HEK293 (cell line): ENCODE measurements at regions not wholly inside any gene's neighbourhood (a gene's known extent, or its start where the extent isn't known, plus 50 kb on each side); places are given as distances from the start of the nearest gene placed in this dataset.

ENCODE experiments used
- CTCF ChIA-PET: fragments of 350-600 bp; formaldehyde crosslinking; extraction: SDS; loops from one replicate; lab custom pipeline; 2021; ENCODE audit warnings: antibody characterized with exemption; lab: Yijun Ruan, JAX
- POLR2A ChIA-PET: fragments of 300-600 bp; formaldehyde crosslinking; extraction: SDS; loops from one replicate; lab custom pipeline; 2020; ENCODE audit warnings: antibody characterized with exemption, inconsistent platforms; lab: Yijun Ruan, JAX
- H3K27ac ChIP-seq: fragments of 200-500 bp; sonication (Bioruptor generic); 2 replicates; pipeline ENCODE4 v1.5.1; 2014; ENCODE audit warnings: low read depth, low read length, control low read depth, inconsistent platforms; ENCODE audit errors: extremely low read depth
- H3K36me3 ChIP-seq, 2 experiments: fragments of 200-500 bp in 1 of 2; sonication (Bioruptor generic) in 1 of 2; 1 replicate in 1 of 2; 2 replicates in 1 of 2; pipeline ENCODE4 v1.5.1; 2014 to 2017; ENCODE audit warnings: inconsistent platforms in 2 of 2, low read length in 2 of 2; ENCODE audit not compliant: control insufficient read depth in 2 of 2, insufficient read depth in 1 of 2
- H3K4me1 ChIP-seq: fragments of 200-500 bp; sonication (Bioruptor generic); 2 replicates; pipeline ENCODE4 v1.5.1; 2014; ENCODE audit warnings: mild to moderate bottlenecking, low read length, inconsistent platforms; ENCODE audit not compliant: control insufficient read depth, insufficient read depth
- H3K4me3 ChIP-seq: 2 replicates; pipeline ENCODE4 v1.5.1; 2011; ENCODE audit warnings: low read depth, mild to moderate bottlenecking, control low read depth, low read length, moderate library complexity
- H3K9me3 ChIP-seq: fragments of 200-500 bp; sonication (Bioruptor generic); 2 replicates; pipeline ENCODE4 v1.5.1; 2014; ENCODE audit warnings: low read depth, low read length, inconsistent platforms; ENCODE audit not compliant: control insufficient read depth, insufficient read depth
- HOXD13 ChIP-seq: sonication (generic); formaldehyde crosslinking; IDR thresholded peaks from 2 replicates; pipeline ENCODE4 v1.8.0; 2022; ENCODE audit warnings: missing genetic modification reagents, borderline replicate concordance
- PRDM6 ChIP-seq: fragments of 450-650 bp; formaldehyde crosslinking; IDR thresholded peaks from 2 replicates; pipeline ENCODE4 v1.5.1; 2017; ENCODE audit warnings: missing biosample characterization, missing genetic modification characterization
- ZBTB17 ChIP-seq: fragments of 450-650 bp; formaldehyde crosslinking; IDR thresholded peaks from 2 replicates; pipeline ENCODE4 v1.5.1; 2016; ENCODE audit warnings: missing biosample characterization, missing genetic modification characterization
- ZBTB26 ChIP-seq: fragments of 450-650 bp; formaldehyde crosslinking; optimal IDR thresholded peaks from 2 replicates; pipeline ENCODE3; 2016; ENCODE audit warnings: missing biosample characterization, mild to moderate bottlenecking, missing genetic modification characterization
- ZBTB7A ChIP-seq: fragments of 450-650 bp; formaldehyde crosslinking; IDR thresholded peaks from 2 replicates; pipeline ENCODE4 v1.5.1; 2016; ENCODE audit warnings: low read depth, missing biosample characterization, missing genetic modification characterization
- ZNF146 ChIP-seq: fragments of 450-650 bp; formaldehyde crosslinking; IDR thresholded peaks from 2 replicates; pipeline ENCODE4 v1.5.1; 2016; ENCODE audit warnings: missing biosample characterization, missing genetic modification characterization
- ZNF211 ChIP-seq: fragments of 450-650 bp; formaldehyde crosslinking; IDR thresholded peaks from 2 replicates; pipeline ENCODE4 v1.5.1; 2016; ENCODE audit warnings: low read depth, missing biosample characterization, missing genetic modification characterization
- ZNF510 ChIP-seq: fragments of 450-650 bp; formaldehyde crosslinking; IDR thresholded peaks from 2 replicates; pipeline ENCODE4 v1.5.1; 2018; ENCODE audit warnings: mild to moderate bottlenecking, missing genetic modification characterization, missing biosample characterization; ENCODE audit not compliant: insufficient replicate concordance
- ZNF843 ChIP-seq: fragments of 450-650 bp; formaldehyde crosslinking; IDR thresholded peaks from 2 replicates; pipeline ENCODE4 v1.5.1; 2016; ENCODE audit warnings: missing biosample characterization, missing genetic modification characterization
- TF ChIP-seq, protein P1 (sequence below): fragments of 450-650 bp; formaldehyde crosslinking; IDR thresholded peaks from 2 replicates; pipeline ENCODE4 v1.5.1; 2016; ENCODE audit warnings: missing biosample characterization, missing genetic modification characterization
- TF ChIP-seq, protein P2 (sequence below): fragments of 450-650 bp; formaldehyde crosslinking; IDR thresholded peaks from 2 replicates; pipeline ENCODE4 v1.5.1; 2016; ENCODE audit warnings: missing biosample characterization, missing genetic modification characterization
- TF ChIP-seq, protein P3 (sequence below): fragments of 450-650 bp; formaldehyde crosslinking; conservative IDR thresholded peaks from 2 replicates; pipeline ENCODE4 v1.5.1; 2016; ENCODE audit warnings: low read depth, missing biosample characterization, missing genetic modification characterization

DNA sequence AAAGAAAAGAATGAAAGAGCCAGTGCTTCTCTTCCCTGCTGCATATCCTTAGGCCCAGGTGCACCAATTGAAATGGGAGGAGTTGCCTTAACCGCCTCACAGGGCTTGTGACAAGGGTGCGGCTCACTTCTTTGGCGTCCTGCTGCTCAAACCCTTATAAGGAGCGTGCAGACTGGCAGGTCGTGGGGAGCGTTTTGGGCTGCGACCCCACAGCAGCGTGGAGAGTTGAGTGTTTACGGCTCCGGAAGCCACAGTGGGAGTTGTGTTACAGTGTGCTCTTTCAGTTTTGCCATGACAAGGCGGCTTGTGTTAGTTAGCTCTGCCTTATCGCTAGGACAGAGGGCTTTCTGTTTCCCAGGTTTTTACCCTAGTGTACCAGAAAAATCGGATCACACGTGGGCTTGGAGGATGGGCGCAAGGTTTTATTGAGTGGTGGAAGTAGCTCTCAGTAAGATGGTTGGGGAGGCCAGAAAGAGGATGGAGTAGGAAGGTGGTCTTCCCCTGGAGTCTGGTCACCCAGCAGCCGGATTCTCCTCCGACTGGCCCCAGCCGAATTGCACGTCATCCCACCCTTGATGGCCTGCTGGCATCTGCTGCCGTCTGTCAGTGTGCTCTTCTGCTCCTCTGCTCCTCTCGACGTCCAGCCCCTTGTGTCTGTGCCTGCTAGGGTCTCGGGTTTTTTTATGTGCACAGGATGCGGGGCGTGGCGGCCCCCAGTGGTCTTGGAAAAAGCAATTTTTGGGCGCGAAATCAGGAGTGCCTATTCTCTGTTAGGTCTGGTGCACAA is 718.9 kb downstream of the ARAP2 start (continued):
- TF ChIP-seq PRDM6 (no peak), HOXD13 (CRISPR knock-in tag) (no peak), ZBTB7A (tag by site-specific recombination) (no peak), ZBTB26 (no peak), ZNF510 (tag by site-specific recombination) (no peak), ZBTB17 (no peak), ZNF146 (no peak), ZNF843 (tag by site-specific recombination) (no peak)
- TF ChIP-seq, protein P1, sequence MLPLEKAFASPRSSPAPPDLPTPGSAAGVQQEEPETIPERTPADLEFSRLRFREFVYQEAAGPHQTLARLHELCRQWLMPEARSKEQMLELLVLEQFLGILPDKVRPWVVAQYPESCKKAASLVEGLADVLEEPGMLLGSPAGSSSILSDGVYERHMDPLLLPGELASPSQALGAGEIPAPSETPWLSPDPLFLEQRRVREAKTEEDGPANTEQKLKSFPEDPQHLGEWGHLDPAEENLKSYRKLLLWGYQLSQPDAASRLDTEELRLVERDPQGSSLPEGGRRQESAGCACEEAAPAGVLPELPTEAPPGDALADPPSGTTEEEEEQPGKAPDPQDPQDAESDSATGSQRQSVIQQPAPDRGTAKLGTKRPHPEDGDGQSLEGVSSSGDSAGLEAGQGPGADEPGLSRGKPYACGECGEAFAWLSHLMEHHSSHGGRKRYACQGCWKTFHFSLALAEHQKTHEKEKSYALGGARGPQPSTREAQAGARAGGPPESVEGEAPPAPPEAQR = no peak
- TF ChIP-seq, protein P2, sequence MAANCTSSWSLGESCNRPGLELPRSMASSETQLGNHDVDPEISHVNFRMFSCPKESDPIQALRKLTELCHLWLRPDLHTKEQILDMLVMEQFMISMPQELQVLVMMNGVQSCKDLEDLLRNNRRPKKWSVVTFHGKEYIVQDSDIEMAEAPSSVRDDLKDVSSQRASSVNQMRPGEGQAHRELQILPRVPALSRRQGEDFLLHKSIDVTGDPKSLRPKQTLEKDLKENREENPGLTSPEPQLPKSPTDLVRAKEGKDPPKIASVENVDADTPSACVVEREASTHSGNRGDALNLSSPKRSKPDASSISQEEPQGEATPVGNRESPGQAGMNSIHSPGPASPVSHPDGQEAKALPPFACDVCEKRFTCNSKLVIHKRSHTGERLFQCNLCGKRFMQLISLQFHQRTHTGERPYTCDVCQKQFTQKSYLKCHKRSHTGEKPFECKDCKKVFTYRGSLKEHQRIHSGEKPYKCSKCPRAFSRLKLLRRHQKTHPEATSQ = no peak
- TF ChIP-seq, protein P3, sequence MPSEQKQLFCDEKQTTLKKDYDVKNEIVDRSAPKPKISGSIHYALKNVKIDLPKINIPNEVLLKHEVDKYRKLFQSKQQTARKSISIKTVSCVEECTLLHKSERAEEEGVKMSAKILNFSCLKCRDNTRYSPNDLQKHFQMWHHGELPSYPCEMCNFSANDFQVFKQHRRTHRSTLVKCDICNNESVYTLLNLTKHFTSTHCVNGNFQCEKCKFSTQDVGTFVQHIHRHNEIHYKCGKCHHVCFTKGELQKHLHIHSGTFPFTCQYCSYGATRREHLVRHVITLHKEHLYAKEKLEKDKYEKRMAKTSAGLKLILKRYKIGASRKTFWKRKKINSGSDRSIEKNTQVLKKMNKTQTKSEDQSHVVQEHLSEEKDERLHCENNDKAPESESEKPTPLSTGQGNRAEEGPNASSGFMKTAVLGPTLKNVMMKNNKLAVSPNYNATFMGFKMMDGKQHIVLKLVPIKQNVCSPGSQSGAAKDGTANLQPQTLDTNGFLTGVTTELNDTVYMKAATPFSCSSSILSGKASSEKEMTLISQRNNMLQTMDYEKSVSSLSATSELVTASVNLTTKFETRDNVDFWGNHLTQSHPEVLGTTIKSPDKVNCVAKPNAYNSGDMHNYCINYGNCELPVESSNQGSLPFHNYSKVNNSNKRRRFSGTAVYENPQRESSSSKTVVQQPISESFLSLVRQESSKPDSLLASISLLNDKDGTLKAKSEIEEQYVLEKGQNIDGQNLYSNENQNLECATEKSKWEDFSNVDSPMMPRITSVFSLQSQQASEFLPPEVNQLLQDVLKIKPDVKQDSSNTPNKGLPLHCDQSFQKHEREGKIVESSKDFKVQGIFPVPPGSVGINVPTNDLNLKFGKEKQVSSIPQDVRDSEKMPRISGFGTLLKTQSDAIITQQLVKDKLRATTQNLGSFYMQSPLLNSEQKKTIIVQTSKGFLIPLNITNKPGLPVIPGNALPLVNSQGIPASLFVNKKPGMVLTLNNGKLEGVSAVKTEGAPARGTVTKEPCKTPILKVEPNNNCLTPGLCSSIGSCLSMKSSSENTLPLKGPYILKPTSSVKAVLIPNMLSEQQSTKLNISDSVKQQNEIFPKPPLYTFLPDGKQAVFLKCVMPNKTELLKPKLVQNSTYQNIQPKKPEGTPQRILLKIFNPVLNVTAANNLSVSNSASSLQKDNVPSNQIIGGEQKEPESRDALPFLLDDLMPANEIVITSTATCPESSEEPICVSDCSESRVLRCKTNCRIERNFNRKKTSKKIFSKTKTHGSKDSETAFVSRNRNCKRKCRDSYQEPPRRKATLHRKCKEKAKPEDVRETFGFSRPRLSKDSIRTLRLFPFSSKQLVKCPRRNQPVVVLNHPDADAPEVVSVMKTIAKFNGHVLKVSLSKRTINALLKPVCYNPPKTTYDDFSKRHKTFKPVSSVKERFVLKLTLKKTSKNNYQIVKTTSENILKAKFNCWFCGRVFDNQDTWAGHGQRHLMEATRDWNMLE (tag by site-specific recombination) = no peak

DNA sequence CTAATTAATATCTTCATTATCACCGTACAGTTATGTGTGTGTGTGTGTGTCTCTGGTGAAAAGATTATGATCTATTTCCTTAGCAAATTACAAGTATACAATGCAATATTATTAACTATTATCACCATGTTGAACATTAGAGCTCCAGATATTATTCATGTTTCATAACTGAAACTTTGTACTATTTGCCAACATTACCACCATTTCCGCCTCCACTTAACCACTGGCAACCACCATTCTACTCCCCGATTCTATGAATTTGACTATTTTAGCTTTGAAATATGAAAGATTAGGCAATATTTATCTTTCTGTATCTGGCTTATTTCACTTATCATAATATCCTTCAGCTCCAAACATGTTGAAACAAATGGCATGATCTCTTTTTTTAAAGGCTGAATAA is 717.9 kb downstream of the ARAP2 start:
- Histone ChIP-seq H3K9me3 (no peaks in the 10 kb centered on the region), H3K4me3 (no peak overlapping the region), H3K36me3 (no peaks in the 10 kb centered on the region), H3K27ac (no peak overlapping the region), H3K4me1 (no peaks in the 10 kb centered on the region)
- POLR2A ChIA-PET = no interaction called here
- CTCF ChIA-PET = interaction anchor here (1.3 kb wide), 1 partner anchor 73 kb away, joined by 4 read pairs; no protein-coding TSS in a partner anchor
- no peak for TF ChIP-seq ZNF211 (tag by site-specific recombination)
